Activated CD8-positive, alpha-beta T cell treated with anti-CD3 and anti-CD28 coated beads for 36 hours (primary cell): ENCODE measurements at regions not wholly inside any gene's neighbourhood (a gene's known extent, or its start where the extent isn't known, plus 50 kb on each side); places are given as distances from the start of the nearest gene placed in this dataset.

Experiments used
- ATAC-seq: fragments of 200-7000 bp; cut with Tn5 transposase; one replicate; pipeline ENCODE4 v1.10.0; 2021; ENCODE audit warnings: mild to moderate bottlenecking, moderate library complexity
- CTCF ChIA-PET: fragments of 350-600 bp; sonication (Branson Sonifier 250); formaldehyde crosslinking; loops from one replicate; lab custom pipeline; 2021; ENCODE audit warnings: antibody characterized with exemption; lab: Charles Lee
- POLR2A ChIA-PET: fragments of 350-600 bp; sonication (Branson Sonifier 250); formaldehyde crosslinking; loops from one replicate; lab custom pipeline; 2021; ENCODE audit warnings: antibody characterized with exemption; lab: Charles Lee
- DNase-seq: peaks from one replicate; pipeline ENCODE4 v3.0.0-alpha.2; 2020
- H3K27ac Mint-ChIP-seq: one replicate; pipeline ENCODE4 v1.8.0; 2021; ENCODE audit warnings: mild to moderate bottlenecking, mixed read lengths
- H3K27me3 Mint-ChIP-seq: one replicate; pipeline ENCODE4 v1.8.0; 2021; ENCODE audit warnings: mixed read lengths
- H3K36me3 Mint-ChIP-seq: one replicate; pipeline ENCODE4 v1.8.0; 2021; ENCODE audit warnings: low read depth, mixed read lengths
- H3K4me1 Mint-ChIP-seq: one replicate; pipeline ENCODE4 v1.8.0; 2021; ENCODE audit warnings: low read depth, mixed read lengths
- H3K4me3 Mint-ChIP-seq: one replicate; pipeline ENCODE4 v1.8.0; 2021; ENCODE audit warnings: mild to moderate bottlenecking, moderate library complexity, mixed read lengths
- H3K9me3 Mint-ChIP-seq: one replicate; pipeline ENCODE4 v1.8.0; 2021; ENCODE audit warnings: mixed read lengths
- intact Hi-C: fragments of 100-400 bp; cut with micrococcal nuclease; formaldehyde crosslinking; loops from one replicate; pipeline ENCODE4 v1.10.0; 2022
- TF ChIP-seq, protein P1 (sequence below): fragments of 200-600 bp; IDR thresholded peaks from one replicate; pipeline ENCODE4 v1.8.0; 2022; ENCODE audit warnings: antibody characterized with exemption, mild to moderate bottlenecking

DNA sequence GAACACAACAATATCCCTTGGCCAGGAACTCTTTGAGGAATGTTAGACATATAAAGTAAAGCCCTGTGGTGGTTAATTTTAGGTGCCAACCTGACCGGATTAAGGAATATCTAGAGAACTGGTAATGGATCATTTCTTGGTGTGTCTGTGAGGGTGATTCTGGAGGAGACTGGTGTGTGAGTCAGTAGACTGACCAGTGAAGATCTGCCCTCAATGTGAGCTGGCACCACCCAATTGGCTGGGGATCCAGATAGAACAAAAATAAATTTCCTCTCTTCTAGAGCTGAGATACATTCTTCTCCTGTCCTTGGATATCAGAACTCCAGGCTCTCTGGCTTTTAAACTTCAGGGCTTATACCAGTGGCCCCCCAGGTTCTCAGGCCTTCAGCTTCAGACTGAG lies 56.2 kb upstream of the TNPO1 start:
- peaks cover 17% of the 10 kb centered on the region for H3K27me3 Mint-ChIP-seq
- intact Hi-C loops, result no loop called here
- H3K36me3 Mint-ChIP-seq, result no peaks in the 10 kb centered on the region
- no peak for DNase-seq
- no peaks in the 10 kb centered on the region for H3K9me3 Mint-ChIP-seq
- POLR2A ChIA-PET, result no interaction called here
- TF ChIP-seq, protein P1, sequence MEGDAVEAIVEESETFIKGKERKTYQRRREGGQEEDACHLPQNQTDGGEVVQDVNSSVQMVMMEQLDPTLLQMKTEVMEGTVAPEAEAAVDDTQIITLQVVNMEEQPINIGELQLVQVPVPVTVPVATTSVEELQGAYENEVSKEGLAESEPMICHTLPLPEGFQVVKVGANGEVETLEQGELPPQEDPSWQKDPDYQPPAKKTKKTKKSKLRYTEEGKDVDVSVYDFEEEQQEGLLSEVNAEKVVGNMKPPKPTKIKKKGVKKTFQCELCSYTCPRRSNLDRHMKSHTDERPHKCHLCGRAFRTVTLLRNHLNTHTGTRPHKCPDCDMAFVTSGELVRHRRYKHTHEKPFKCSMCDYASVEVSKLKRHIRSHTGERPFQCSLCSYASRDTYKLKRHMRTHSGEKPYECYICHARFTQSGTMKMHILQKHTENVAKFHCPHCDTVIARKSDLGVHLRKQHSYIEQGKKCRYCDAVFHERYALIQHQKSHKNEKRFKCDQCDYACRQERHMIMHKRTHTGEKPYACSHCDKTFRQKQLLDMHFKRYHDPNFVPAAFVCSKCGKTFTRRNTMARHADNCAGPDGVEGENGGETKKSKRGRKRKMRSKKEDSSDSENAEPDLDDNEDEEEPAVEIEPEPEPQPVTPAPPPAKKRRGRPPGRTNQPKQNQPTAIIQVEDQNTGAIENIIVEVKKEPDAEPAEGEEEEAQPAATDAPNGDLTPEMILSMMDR, result no peak
- no peak overlapping the region for H3K4me3 Mint-ChIP-seq
- H3K27ac Mint-ChIP-seq, result no peak overlapping the region
- ATAC-seq, result no peak
- CTCF ChIA-PET, result interaction anchor here (0.9 to 1.1 kb wide), 2 partner anchors 13 to 442 kb away, joined by 3 read pairs; no protein-coding TSS in a partner anchor
- H3K4me1 Mint-ChIP-seq, result no peaks in the 10 kb centered on the region

DNA sequence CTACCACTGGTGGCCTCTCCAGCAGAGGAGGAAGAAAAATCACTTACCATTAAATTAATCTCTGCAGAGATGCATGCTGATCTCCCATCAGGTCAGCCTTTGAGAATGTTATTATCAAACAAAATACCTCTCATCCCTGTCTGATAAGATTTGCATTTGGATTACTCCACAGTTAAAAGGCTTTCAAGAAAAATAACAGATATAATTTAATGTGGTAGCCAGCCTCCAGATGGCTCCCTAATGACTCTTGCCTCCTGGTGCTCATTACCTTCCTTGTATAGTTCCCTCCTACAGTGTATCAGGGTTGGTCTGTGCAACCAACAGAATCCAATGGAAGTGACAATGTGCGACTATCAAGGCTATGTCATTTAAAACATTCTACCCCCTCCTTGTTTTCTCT lies 63.6 kb upstream of the TNPO1 start:
- TF ChIP-seq, protein P1, result no peak
- no peaks in the 10 kb centered on the region for H3K9me3 Mint-ChIP-seq
- no peaks in the 10 kb centered on the region for H3K27me3 Mint-ChIP-seq
- intact Hi-C loops, result no loop called here
- no peaks in the 10 kb centered on the region for H3K4me1 Mint-ChIP-seq
- ChIA-PET CTCF (no interaction called here), POLR2A (no interaction called here)
- H3K27ac Mint-ChIP-seq, result no peak overlapping the region
- ATAC-seq, result no peak
- H3K4me3 Mint-ChIP-seq, result no peak overlapping the region
- no peak for DNase-seq
- H3K36me3 Mint-ChIP-seq, result no peaks in the 10 kb centered on the region

DNA sequence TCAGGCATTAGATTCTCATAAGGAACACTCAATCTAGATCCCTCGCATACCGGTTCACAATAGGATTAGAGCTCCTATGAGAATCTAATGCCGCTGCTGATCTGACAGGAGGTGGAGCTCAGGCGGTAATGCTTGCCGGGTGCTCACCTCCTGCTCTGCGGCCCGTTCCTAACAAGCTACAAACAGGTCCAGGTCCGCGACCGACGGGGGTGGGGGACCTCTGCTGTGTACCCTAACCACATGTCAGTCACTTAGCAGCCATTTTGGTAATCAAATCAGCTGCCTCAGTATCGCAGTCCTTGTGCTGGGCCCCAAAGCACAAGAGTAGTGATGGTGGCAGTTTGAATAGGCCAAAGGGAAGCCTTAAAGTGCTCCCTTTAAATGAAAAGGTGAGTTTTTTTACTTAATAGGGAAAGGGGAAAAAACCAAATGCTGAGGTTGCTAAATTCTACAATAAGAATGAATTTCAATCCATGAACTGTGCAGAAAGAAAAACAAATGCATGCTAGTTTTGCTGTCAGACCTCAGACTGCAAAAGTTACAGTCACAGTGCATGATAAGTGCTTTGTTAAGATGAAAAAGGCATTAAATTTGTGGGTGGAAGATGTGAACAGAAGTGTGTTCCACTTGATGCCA lies 67.0 kb upstream of the TNPO1 start:
- Mint-ChIP-seq H3K27ac (no peak overlapping the region), H3K27me3 (peaks cover 3% of the 10 kb centered on the region), H3K9me3 (no peaks in the 10 kb centered on the region), H3K36me3 (no peaks in the 10 kb centered on the region), H3K4me3 (no peak overlapping the region), H3K4me1 (no peaks in the 10 kb centered on the region)
- CTCF ChIA-PET, result no interaction called here
- intact Hi-C loops, result no loop called here
- DNase-seq (no peak), ATAC-seq (no peak)
- TF ChIP-seq, protein P1, result no peak
- POLR2A ChIA-PET, result no interaction called here

DNA sequence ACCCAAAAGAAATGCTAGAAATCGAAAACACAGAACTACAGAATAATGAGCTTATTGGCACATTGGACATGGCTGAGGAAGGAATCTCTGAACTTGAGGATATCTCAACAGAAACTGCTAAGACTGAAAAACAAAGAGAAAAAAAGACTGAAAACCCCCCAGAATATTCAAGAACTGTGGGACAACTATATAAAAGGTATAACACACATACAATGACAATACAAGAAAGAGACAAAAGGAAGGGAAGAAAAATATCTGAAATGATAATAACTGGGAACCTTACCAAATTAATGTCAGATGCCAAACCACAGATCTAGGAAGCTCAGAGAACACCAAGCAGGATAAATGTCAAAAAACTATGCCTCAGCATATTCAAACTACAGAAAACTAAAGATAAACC lies 68.6 kb upstream of the TNPO1 start:
- intact Hi-C loops, result no loop called here
- no peaks in the 10 kb centered on the region for H3K9me3 Mint-ChIP-seq
- no peak overlapping the region for H3K27ac Mint-ChIP-seq
- CTCF ChIA-PET, result no interaction called here
- ATAC-seq (no peak), DNase-seq (no peak)
- H3K4me3 Mint-ChIP-seq, result no peak overlapping the region
- TF ChIP-seq, protein P1, result no peak
- H3K4me1 Mint-ChIP-seq, result no peaks in the 10 kb centered on the region
- peaks cover 8% of the 10 kb centered on the region for H3K27me3 Mint-ChIP-seq
- no peaks in the 10 kb centered on the region for H3K36me3 Mint-ChIP-seq
- POLR2A ChIA-PET, result no interaction called here

DNA sequence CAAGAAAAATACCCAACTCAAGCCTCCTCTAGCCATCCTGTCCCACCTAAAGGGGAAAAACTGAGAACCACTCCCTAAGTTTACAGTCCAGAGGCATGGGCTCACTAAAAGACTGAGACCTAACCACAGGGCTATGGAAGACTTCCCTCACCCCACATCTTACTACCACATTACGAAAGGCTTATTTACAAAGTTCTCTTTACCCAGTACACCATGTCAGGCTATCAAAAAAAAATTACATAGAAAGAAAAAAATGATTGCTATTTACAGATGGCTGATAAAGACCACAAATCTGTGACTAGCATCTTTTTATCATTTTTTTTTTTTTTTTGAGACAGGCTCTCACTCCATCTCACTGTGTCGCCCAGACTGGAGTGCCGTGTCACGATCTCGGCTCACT lies 69.7 kb upstream of the TNPO1 start:
- POLR2A ChIA-PET, result no interaction called here
- H3K27ac Mint-ChIP-seq, result no peak overlapping the region

More for the DNA sequence above, 69.7 kb upstream of the TNPO1 start:
- Mint-ChIP-seq H3K36me3 (no peaks in the 10 kb centered on the region), H3K27me3 (peaks cover 8% of the 10 kb centered on the region), H3K4me3 (no peak overlapping the region), H3K9me3 (no peaks in the 10 kb centered on the region), H3K4me1 (no peaks in the 10 kb centered on the region)
- TF ChIP-seq, protein P1, result no peak
- CTCF ChIA-PET, result no interaction called here
- no peak for DNase-seq
- ATAC-seq, result no peak
- intact Hi-C loops, result no loop called here
